Upper lobe of left lung (tissue), 4 donors: ENCODE measurements at regions not wholly inside any gene's neighbourhood (a gene's known extent, or its start where the extent isn't known, plus 50 kb on each side); places are given as distances from the start of the nearest gene placed in this dataset.

Experiments
- EP300 ChIP-seq, 4 donors: sonication (generic); formaldehyde crosslinking; IDR thresholded peaks; one replicate each; pipeline ENCODE4 v1.5.1; 2017; ENCODE audit warnings: antibody characterized with exemption in 4 of 4, control low read depth in 2 of 4
- POLR2A ChIP-seq, 4 donors: fragments of 450-650 bp; IDR thresholded peaks; one replicate each; pipeline ENCODE4 v1.5.1; 2016 to 2017; ENCODE audit warnings: antibody characterized with exemption in 4 of 4, mild to moderate bottlenecking in 2 of 4
- POLR2AphosphoS5 ChIP-seq, 2 donors: sonication (generic); formaldehyde crosslinking; IDR thresholded peaks; one replicate each; pipeline ENCODE4 v1.5.1; 2017; ENCODE audit warnings: antibody characterized with exemption in 2 of 2
- TF ChIP-seq, protein P1 (sequence below), 6 experiments: fragments of 450-650 bp in 4 of 6; fragments of 200-600 bp in 2 of 6; sonication (generic) in 2 of 6; IDR thresholded peaks; one replicate each; pipeline ENCODE4 v1.5.1; 2016 to 2019; ENCODE audit warnings: antibody characterized with exemption in 6 of 6

DNA sequence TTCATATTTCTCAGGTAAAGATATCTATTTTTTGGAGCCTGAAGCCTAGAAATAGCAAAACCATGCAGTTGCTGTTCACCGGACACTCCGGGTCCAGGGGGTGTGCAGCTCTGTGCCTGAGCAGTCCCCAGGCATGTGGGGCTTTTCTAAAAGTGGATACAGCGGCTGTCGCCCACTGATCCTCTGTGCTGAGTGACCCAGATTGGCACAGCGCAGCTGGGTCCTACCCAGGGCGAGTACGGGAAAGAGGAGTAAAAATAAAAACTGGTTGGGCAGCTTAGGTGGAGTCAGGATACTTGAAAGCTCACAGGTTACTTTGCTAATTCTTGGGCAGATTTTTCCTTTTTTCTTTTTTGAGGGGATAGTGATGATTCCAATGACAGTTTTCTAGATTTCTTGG, 118.8 kb downstream of the UCHL1 start:
- TF ChIP-seq, protein P1, sequence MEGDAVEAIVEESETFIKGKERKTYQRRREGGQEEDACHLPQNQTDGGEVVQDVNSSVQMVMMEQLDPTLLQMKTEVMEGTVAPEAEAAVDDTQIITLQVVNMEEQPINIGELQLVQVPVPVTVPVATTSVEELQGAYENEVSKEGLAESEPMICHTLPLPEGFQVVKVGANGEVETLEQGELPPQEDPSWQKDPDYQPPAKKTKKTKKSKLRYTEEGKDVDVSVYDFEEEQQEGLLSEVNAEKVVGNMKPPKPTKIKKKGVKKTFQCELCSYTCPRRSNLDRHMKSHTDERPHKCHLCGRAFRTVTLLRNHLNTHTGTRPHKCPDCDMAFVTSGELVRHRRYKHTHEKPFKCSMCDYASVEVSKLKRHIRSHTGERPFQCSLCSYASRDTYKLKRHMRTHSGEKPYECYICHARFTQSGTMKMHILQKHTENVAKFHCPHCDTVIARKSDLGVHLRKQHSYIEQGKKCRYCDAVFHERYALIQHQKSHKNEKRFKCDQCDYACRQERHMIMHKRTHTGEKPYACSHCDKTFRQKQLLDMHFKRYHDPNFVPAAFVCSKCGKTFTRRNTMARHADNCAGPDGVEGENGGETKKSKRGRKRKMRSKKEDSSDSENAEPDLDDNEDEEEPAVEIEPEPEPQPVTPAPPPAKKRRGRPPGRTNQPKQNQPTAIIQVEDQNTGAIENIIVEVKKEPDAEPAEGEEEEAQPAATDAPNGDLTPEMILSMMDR (IDR thresholded peaks at IDR 0.05), result no peak
- no peak for TF ChIP-seq EP300 (IDR thresholded peaks at IDR 0.05)
- no peak for TF ChIP-seq POLR2AphosphoS5 (IDR thresholded peaks at IDR 0.05)
- no peak for TF ChIP-seq POLR2A (IDR thresholded peaks at IDR 0.05)
